ENCODE measurements at regions not wholly inside any gene's neighbourhood (a gene's known extent, or its start where the extent isn't known, plus 50 kb on each side); places are given as distances from the start of the nearest gene placed in this dataset.

GRCh38 chr4:160373911-160374310 lies 1271.0 kb downstream of the RAPGEF2 start:
- TF ChIP-seq POLR2A (IDR thresholded peaks at IDR 0.05), result no peak
- no peaks in the 10 kb centered on the region for H3K27me3 ChIP-seq
- WGBS, 2 donors, result 96 to 99% methylated on average over 2 of the region's 2 CpGs
- no peaks in the 10 kb centered on the region for H3K4me1 ChIP-seq
- H3K4me3 ChIP-seq, result no peak overlapping the region
- no peaks in the 10 kb centered on the region for H3K36me3 ChIP-seq
- H3K27ac ChIP-seq, result no peak overlapping the region
- DNase-seq (ENCODE audit: low spot score in 2 of 2), result no peak
- no peaks in the 10 kb centered on the region for H3K9me3 ChIP-seq

GRCh38 chr4:160375772-160376452 lies 1273.0 kb downstream of the RAPGEF2 start:
- Histone ChIP-seq H3K4me3 (no peak overlapping the region), H3K9me3 (no peaks in the 10 kb centered on the region), H3K36me3 (no peaks in the 10 kb centered on the region), H3K4me1 (no peaks in the 10 kb centered on the region), H3K27me3 (no peaks in the 10 kb centered on the region), H3K27ac (no peak overlapping the region)
- DNase-seq (ENCODE audit: low spot score in 2 of 2), result no peak
- TF ChIP-seq EP300 (IDR thresholded peaks at IDR 0.05), result no peak
- TF ChIP-seq CTCF (IDR thresholded peaks at IDR 0.05), result no peak
- TF ChIP-seq POLR2A (IDR thresholded peaks at IDR 0.05), result no peak
- 72 to 73% methylated on average over 2 of the region's 2 CpGs for WGBS, 2 donors

GRCh38 chr4:160386846-160387245 lies 1284.0 kb downstream of the RAPGEF2 start:
- Histone ChIP-seq H3K9me3 (peaks cover 0 to 17% (median 0%) of the 10 kb centered on the region in 4 donors), H3K4me1 (no peaks in the 10 kb centered on the region), H3K4me3 (no peak overlapping the region), H3K36me3 (no peaks in the 10 kb centered on the region), H3K27ac (no peak overlapping the region), H3K27me3 (no peaks in the 10 kb centered on the region)
- DNase-seq (ENCODE audit: low spot score in 2 of 2), result no peak
- TF ChIP-seq POLR2A (IDR thresholded peaks at IDR 0.05) (no peak), CTCF (IDR thresholded peaks at IDR 0.05) (no peak), EP300 (IDR thresholded peaks at IDR 0.05) (no peak)

GRCh38 chr4:160399826-160400225 lies 1296.9 kb downstream of the RAPGEF2 start:
- Histone ChIP-seq H3K4me1 (no peaks in the 10 kb centered on the region), H3K4me3 (no peak overlapping the region), H3K36me3 (no peaks in the 10 kb centered on the region), H3K27me3 (no peaks in the 10 kb centered on the region), H3K27ac (no peak overlapping the region), H3K9me3 (no peaks in the 10 kb centered on the region)
- WGBS, 2 donors, result 76 to 83% methylated on average over 3 of the region's 3 CpGs
- DNase-seq (ENCODE audit: low spot score in 2 of 2), result no peak
- TF ChIP-seq CTCF (IDR thresholded peaks at IDR 0.05) (no peak), EP300 (IDR thresholded peaks at IDR 0.05) (no peak), POLR2A (IDR thresholded peaks at IDR 0.05) (no peak)

GRCh38 chr4:160403081-160403480 lies 1300.2 kb downstream of the RAPGEF2 start:
- WGBS, 2 donors, result 75 to 87% methylated on average over 2 of the region's 2 CpGs
- TF ChIP-seq POLR2A (IDR thresholded peaks at IDR 0.05) (no peak), CTCF (IDR thresholded peaks at IDR 0.05) (no peak), EP300 (IDR thresholded peaks at IDR 0.05) (no peak)

More at GRCh38 chr4:160403081-160403480, 1300.2 kb downstream of the RAPGEF2 start:
- no peaks in the 10 kb centered on the region for H3K27me3 ChIP-seq
- H3K27ac ChIP-seq, result no peak overlapping the region
- H3K4me1 ChIP-seq, result no peaks in the 10 kb centered on the region
- no peak overlapping the region for H3K4me3 ChIP-seq
- no peaks in the 10 kb centered on the region for H3K36me3 ChIP-seq
- DNase-seq (ENCODE audit: low spot score in 2 of 2), result no peak
- no peaks in the 10 kb centered on the region for H3K9me3 ChIP-seq
